Fibroblast of skin of right quadriceps (primary cell): ENCODE measurements at regions not wholly inside any gene's neighbourhood (a gene's known extent, or its start where the extent isn't known, plus 50 kb on each side); places are given as distances from the start of the nearest gene placed in this dataset.

ENCODE experiments used
- DNase-seq: peaks from one replicate; pipeline ENCODE4 v3.0.0-alpha.2; 2013

DNA sequence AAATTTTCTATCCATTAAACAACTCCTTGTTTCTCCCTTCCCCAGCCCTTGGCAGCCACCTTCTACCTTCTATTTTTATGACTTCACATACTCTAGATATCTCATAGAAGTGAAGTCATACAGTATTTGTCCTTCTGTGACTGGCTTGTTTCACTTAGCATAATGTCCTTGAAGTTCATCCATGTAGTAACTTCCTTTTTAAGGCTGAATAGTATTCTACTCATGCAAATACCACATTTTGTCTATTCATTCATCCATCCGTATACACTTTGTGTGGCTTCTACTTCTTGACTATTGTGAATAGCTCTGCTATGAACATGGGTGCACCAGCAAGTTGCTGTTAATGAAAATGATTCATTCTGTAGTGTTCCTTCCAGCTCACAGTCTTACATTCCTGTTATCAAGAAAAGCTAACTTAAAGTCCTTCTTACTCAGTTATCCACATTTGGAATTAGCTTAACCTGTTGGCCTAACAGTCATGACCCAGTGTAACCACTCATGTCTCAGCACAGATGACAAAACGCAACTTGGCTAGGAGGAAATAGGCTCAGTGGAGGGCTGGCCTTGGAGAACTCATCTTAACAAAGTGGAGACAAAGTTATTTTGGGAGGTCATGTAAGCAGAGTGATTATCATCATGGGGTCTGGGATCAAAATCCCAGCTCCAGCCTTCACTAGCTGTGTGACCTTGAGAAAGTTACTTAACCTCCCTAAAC, 129.7 kb upstream of the MAP3K1 start:
- no peak for DNase-seq

DNA sequence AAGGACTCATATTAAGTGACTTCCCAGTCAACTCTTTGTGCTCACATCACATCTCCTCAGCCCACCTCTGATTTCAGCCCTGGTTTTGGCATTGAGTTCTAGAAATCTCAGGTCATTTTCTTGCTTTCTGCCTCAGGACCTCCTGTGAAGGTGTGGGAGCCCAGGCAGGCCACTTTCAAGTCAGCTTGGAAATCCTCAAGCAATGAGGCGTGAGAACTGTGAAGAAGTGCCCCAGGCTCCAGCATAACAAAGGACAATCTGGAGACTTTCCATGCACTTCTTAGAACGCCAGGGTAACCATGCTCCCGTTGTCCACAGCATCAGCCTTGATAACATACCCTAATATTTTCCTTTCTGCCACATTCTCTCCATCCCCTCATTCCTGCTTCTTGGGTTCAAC, 131.2 kb upstream of the MAP3K1 start:
- no peak for DNase-seq

DNA sequence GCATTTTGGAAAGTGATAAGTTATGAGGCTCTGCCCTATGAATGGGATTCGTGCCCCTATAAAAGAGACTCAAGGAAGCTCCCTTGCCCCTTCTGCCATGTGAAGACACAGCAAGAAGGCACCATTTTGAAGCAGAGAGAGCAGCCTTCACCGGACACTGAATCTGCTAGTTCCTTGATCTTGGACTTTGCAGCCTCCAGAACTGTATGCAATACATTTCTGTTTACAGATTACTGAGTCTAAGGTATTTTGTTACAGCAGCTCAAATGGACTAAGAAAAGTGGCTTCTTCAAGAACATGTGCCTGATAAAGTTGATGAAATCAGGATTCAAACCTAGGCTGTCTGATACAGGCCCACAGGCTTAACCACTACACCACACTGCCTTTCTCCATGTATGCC, 131.6 kb upstream of the MAP3K1 start:
- DNase-seq, result no peak

DNA sequence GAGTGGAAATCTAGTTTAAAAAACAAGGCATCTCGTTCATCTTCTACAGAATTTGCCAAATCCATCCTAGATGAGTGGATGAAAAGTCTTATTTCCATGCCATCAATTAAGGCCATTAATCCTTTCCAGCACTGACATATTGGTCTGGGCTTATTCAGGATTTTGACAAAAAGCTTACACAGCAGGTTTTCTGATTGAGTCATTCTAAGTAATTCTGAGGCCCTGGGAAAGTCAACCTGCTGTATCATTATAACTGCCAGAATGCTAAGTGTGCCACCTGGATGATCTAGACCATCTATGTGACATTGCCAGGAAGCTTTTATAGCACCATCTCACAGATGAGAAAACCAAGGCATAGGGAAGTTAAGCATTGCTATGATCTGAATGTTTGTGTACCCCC, 132.1 kb upstream of the MAP3K1 start:
- DNase-seq, result no peak

DNA sequence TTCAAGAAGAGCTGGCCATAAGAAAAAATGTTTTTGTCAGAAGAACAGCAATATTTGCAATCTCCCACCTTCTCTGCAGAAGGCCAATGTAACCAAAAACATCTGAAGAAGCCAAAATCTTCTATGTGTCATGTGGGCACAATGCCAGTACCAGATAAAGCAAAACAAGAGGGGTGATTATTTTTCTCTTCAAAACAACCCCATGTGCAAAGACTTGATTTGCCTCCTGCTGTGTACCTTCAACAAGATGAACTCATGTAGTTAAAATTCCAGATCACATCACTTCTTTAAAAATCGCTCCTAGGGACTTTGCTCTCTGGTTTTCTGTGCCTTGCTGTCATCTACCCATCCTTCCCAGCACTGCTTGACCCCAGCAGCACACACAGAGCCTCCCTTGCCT, 134.0 kb upstream of the MAP3K1 start:
- DNase-seq, result peak; percentile 79

DNA sequence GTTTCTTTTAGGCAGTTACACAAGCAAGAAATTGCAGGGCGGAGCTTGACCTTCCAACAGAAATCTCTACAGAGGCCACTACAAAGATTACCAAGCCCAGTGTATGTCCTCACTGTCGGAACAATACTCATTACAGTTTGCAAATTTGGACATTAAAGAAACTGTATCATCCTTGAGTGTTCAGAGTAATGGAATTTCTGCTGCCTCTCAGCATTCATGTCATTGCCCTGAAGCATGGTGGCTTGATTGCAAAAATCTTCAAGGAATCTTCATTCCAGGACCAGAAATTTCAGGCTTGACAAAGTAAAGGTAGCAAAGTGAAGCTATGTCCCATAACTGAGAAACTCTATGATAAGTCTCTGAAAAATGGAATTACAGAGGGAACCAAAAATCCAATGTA, 134.6 kb upstream of the MAP3K1 start:
- no peak for DNase-seq

DNA sequence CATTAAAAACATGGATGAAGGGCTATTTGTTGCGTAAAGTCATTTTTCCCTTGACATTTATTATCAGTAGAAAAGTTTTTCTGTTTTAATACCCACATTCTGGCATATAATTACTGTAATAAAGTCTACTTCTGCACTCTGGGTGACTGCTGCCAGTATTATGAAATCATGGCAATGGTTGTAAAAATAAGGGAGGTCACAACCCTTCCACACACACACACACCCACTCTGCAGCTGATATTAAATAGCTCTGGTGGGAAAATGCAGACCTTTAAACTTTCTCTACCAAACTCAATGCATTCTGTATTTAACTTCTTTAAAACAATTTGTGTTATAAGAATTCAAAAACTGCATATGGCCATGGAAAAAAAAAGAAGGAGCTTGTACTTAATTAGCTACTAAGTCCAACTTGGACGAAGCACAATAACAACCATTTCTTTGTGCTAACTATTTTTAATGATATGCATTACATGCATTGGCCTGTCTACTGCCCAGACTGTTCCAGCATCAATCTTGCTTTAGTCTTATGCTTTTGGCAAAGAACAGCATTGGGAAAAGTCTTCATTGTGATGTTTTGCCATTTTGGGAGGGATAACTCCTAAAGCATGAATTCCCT, 137.6 kb upstream of the MAP3K1 start:
- DNase-seq, result no peak

DNA sequence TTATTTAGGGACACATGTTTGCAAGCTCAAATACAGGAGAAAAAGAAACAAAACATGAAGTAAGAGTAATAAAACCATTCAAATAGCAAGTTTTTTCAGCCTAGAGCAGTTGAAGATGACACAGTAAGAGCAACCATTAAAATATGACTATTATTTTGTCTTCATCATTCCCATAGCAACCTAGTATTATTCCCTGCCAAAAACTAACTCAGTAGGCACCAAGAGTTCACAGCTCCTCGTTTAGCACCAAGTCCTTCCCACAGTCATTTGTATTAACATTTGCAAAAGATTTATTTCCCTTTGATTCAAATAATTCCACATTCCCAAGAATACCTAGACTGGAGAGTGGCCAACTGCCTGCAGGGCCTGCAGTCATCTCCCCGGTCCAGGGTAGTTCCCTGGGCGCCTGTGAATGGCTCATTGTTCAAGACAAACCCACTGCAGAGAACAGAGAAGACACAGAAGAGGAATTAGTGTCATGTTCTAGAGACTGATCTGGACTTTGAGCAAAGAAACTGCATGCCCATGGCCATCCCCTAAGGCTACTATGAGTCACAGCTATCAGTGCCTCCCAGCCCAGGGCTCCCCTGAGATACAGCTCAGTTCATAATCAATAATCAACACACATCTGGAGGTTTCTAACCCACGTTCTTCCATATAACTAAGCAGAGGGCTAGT, 139.1 kb upstream of the MAP3K1 start:
- DNase-seq, result no peak

DNA sequence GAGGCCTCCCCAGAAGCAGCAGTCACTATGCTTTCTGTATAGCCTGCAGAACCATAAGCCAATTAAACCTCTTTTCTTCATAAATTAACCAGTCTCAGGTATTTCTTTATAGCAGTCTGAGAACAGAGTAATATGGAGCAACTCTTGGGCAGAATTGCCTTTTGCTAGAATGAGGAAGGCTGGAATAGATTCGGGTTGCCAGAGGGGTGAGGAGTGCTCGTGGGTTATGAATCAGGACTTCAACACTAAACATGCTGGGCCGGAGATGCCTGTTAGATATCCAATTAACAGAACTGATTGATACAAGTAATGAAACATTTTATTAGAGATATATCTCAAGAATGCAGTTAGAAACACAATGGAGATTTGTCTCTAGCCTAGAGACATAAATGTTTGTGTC, 140.9 kb upstream of the MAP3K1 start:
- DNase-seq, result no peak

DNA sequence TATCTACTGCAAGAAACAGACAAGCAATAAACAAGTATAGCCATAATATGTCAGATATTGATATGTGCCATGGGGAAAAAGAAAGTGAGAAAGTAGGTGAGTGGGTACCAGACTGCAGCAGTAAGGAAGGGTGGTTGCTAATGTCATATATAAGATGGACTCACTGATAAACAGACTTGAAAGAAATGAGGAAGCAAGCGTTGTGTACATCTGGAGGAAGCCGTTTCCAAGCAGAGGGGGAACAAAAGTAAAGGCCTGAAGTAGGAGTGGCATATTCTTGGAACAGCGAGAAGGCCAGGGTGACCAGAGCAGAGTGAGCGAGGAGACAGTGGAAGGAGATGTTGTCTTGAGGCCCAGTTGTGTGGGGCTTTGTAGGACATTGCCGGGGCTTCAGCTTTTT, 142.2 kb upstream of the MAP3K1 start:
- DNase-seq, result no peak

DNA sequence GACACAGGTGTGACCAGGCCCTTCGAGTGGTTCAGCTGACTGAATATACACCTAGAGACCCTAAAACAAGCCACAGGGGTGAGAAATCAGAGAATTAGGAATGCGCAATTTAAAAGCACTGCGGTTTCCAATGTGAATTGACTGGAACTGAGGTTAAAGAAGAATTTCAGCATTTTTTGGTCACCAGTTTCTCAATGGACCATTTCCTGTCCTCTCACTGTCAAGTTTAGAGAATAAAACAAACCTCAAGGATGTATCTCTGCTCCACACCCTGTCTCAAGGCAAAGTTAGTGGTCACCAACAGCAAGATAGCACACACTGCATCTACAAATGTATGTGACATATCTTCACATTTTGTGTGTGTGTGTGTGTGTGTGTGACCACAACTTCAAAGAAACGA, 143.8 kb upstream of the MAP3K1 start:
- DNase-seq, result peak; percentile 18

DNA sequence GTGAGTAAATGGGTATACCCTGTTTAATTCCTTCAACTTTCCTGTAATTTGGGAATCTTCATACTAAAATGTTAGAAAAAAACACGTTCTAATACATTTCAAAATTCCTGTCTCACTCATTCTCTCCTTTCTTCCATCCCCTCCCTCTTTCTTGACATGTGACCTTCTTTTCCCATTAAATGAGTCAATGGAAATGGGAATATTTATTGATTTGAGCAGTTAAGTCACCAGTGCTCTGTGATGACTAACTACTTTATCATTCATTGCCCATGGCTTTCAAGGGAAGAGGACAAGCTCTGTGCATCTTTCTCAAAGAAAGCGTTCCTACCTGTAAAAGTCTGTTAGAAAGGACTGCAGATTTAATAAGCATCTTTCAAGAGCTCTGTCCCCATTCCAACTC, 144.4 kb upstream of the MAP3K1 start:
- peak; percentile 41 for DNase-seq

DNA sequence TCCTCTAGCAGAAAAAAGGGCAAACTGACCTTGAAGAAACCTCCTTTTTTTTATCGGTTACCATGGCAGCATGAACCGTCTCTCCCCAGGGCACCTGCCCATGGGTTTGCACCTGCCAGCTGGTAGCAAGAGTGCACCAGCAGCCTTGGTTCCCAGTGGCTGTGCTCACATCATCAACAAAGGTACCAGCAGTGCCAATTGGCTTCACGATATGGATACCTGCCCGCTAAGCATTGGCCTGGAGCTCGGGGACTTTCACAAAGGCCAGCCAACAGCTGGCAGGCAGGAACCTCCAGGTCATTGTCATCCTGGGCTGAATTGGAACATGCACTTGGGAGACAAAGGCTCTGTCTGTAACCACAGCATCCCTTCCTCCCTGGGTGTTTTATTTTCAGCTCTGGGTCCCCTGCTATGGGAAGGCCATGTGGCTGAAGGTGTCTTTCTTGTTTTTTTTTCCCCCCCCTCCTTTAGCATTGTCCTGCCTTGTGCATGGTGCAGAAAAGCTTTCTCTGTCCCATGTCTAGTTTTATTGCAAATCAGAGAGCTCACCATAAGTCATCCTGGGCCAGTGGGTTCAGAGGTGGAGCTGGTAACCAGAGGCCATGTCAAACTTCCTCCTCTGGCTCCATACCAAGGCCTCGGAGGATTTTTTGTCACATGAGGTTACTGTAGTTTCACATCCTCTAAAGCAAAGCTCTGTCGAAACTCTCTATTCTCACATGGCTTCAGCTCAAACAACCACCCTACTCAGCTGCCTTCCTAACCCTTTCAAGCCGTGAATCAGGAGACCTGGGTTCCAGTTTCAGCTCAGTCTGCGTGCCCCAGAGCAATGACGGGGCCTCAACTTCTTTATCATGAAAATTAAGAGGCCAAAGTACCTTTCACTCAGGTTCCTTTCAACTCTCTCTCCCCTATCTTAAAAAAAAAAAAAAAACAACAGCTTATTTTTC, 145.5 kb upstream of the MAP3K1 start:
- peak; percentile 22 for DNase-seq

DNA sequence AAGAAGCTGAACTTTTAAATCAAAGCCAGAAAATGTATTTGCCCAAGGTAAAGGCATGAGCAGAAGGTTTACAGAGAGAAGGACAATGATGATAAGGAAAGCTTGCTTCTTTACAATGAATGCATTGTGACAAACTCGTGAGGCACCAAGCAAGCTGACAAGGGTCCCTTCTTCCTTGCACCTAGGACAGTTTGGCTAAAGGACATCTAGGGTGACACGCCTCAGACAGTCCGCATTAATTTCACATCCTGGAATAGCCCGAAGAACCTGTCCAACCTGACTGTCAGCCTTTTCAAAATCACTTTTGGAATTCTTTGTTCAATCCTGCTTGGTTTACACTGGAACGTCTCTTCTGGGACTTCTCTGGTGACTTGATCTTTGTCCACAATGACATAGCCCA, 146.4 kb upstream of the MAP3K1 start:
- DNase-seq, result no peak

DNA sequence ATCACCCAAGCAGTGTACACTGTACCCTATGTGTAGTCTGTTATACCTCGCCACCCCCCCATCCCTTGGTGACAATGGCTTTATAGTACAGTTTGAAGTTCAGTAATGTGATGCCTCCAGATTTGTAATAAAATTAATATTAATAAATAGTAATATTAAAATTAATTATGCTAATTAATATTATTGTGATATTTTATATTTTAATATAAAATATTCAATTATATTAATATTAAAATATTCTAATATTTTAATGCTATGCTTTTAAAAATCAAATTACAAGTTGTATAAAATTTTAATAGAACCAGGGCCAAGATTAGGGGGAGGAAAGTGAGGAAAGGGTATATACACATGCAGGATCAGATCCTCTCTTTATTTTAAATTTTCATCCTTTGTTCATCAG, 147.7 kb upstream of the MAP3K1 start:
- DNase-seq, result no peak

DNA sequence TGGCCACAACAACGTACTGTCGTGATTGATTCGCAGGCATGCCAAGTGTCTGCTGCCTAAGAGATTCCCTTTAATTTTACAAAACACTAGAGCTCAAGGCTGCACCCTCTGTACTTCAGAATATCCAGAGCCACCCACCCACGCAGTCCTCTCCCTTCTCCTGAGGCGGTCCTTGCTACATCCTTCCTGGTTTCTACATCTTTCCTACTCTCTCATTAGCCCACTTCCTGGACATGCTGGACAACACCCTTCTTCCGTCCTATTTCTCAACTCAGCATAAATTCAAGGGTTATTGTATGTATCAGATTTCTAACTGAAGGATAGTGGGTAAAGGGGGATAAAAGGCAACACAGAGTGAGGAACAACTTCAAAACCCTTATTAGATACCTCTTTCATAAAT, 148.4 kb upstream of the MAP3K1 start:
- no peak for DNase-seq

DNA sequence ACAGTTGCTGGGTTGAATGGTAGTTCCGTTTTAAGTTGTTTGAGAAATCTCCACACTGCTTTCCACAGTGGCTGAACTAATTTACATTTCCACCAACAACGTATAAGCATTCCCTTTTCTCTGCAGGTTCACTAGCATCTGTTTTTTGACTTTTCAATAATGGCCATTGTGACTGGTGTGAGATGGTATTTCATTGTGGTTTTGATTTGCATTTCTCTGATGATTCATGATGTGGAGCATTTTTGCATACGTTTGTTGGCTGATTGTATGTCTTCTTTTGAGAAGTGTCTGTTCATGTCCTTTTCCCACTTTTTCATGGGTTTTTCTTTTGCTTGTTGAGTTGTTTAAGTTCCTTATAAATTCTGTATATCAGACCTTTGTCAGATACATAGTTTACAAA, 150.2 kb upstream of the MAP3K1 start:
- DNase-seq, result peak; percentile 78

DNA sequence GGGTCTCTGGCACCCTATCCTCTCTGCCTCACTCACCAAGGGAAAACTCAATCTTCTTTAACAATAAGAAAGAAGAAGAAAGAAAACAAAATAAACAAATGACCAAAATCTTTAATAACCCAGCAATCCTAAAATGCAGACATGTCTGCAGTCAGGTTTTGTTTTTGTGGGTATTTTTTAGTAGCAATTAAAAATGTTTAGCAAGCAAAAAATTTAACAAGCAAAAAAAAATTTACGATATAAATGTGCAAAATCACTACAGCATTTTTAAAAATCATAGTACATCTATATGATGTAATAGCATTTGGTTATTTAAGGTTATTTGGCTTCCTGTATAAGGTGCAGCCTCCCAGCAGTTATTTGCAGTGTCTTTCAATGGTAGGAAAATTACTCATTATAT, 151.3 kb upstream of the MAP3K1 start:
- DNase-seq, result no peak

DNA sequence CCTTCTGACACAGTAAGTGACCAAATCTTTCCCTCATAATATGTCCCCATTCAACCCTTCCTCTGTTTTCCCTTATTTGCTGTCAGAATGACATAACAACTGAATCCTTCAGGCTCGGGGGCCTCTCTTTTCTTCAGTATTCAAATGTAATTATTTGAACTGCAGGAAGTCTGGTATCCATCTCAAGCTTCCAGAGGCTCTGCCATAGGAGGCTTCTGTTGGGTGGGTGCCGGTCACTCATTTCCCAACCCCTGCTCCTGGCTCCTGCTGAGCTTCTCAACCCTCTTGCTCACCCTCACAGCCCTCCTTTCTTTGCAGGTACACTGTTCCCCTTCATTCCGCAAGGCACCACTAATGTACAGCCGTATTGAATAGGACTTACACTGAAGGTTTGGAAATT, 151.8 kb upstream of the MAP3K1 start:
- DNase-seq, result no peak

DNA sequence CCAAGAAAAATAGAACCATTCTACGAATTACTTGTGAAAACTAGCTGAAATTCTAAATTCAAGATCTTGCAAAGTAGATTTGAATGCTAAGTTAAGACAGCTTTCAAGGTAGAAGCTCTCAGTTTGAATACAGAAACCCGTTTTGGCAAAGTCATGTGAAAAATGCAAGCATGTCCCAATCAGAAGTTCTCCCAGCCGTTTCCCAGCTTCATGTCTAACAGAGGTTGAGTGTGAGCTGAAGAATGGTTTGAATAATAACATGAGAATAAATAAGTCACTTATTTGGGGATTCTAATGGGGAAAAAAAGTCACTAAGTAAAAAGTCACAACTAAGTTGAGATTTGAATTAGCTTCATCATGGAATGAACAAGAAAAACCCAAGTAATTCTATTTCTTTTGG, 152.5 kb upstream of the MAP3K1 start:
- DNase-seq, result no peak

DNA sequence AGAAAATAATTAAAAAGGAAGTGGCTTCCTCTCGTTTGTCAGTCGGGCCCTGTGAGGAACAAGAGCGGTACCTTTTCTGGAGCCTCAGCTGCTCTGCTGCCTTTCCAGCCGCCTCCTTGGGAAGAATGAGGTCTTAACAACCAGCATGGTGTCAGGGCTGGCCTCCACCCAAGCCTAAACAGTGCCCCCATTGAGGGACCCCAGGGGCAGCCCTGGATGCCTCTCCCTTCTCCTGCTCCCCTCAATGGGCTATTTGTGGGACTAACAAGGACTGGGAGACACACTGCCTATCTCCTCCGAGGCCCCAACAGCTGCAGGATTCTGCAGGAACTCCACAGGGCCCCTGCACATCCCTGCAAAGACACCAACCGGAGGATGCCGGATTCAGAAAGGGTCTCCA, 155.4 kb upstream of the MAP3K1 start:
- DNase-seq, result no peak

DNA sequence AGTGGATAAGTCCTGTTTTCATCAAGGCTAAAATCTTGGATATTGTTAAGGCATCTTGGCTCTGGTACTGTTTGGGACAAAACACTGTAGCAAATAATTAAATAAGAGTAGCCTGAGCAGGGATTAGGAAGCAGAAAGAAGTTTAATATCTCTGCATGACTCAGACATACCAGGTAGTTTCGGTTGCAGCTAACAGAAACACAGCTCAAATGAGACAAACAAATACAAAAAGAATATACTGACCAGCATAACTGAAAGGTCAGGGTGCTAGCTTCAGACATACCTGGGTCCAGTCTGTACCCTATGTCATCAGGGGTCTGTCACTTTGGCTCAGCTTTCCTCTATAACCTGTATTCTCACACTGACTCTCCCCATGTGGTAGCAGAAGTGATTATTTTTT, 156.4 kb upstream of the MAP3K1 start:
- no peak for DNase-seq
